HG03097 (cell line): ENCODE measurements at regions not wholly inside any gene's neighbourhood (a gene's known extent, or its start where the extent isn't known, plus 50 kb on each side); places are given as distances from the start of the nearest gene placed in this dataset.
"Not testable (repeated sequence)": the region's sequence is repeated elsewhere in the genome, so short reads cannot be mapped to it uniquely, and the experiment has no call there.

Experiments
- ATAC-seq: cut with Tn5 transposase; IDR thresholded peaks from one replicate; pipeline ENCODE4 v1.9.1; 2021; ENCODE audit not compliant: unreplicated experiment, low FRiP score

- no peak for ATAC-seq
Measured at GRCh38 chr6:65999288-65999791, 292.3 kb upstream of the EYS start.

- no peak for ATAC-seq
Measured at GRCh38 chr6:65998544-65998943, 291.5 kb upstream of the EYS start.

DNA sequence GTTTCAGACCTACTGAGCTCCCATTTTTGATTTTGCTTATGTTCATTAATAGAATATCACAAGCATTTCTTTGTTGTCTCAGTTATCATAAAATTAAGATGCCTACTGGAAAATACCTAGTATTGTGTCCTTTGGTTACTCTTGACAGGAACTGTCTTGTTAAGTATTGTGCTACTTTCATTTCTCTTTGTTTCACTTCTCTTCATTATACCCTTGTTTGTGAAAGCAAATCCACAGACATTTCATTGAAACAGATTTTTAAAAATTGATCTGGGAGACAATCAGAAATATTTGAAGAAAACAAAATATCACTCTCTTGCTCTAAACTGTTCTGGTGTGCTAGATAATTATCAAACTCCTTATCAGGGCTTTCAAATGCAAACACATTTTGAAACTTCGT is 290.5 kb upstream of the EYS start:
- ATAC-seq: no peak

DNA sequence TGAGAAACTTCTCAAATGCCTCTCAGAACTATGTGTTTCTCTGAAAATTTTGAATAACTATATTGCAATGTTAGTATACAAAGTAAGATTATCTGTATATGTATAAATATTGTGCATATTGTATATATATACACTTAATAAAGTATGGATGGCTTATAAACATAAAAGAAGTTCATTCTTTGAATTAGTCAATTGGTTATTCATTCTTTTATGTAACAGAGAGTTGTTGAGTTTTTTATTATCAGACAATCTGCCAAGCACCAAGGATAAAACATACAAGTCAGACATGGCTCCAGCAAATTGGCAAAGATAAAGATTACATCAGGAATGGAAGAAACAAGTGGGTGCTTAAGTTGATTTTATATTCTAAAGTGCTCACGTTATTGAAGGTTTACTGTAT is 289.1 kb upstream of the EYS start:
- no peak for ATAC-seq

DNA sequence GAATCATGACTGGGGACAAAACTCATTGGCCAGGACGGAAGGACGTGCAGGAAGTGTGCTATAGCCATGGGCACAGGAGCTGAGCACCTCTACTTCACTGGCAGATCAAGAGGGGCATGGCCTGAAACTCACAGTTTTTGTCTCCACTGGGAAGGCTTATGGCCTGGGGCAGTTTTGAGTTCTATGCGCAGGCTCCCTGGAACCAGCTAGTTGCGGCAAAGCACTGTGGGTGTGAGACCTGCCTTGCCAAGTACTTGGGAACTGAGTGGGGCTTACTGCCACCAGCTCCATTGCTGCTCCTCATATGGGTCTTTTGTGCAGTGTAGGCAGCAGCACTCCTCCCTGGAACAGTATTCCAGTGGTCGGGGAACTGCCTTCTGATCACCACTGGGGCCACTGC is 282.6 kb upstream of the EYS start:
- no peak for ATAC-seq

GRCh38 chr6:65988006-65988405 is 281.0 kb upstream of the EYS start:
- ATAC-seq: no peak

GRCh38 chr6:65984089-65984488 is 277.1 kb upstream of the EYS start:
- no peak for ATAC-seq

DNA sequence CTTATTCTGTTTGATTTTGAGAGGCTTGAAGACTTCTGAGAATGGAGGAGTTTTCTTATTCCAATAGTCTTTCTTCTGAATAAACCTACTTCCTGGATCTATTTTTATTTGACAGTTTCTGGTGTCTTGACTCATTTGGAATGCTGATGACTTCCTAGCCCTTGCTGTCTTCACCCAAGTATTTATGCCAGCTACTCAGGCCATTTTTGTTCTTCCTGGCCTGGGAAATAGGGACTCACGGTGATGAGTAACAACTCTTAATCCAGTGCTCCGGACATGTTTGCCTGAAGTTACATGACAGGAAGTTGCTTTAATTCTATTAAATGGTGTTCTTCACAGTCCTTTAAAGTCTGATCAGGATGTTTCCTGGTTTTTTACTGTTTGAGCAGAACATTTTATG is 272.1 kb upstream of the EYS start:
- ATAC-seq: no peak

GRCh38 chr6:65971252-65971651 is 264.2 kb upstream of the EYS start:
- ATAC-seq: not testable (repeated sequence)

DNA sequence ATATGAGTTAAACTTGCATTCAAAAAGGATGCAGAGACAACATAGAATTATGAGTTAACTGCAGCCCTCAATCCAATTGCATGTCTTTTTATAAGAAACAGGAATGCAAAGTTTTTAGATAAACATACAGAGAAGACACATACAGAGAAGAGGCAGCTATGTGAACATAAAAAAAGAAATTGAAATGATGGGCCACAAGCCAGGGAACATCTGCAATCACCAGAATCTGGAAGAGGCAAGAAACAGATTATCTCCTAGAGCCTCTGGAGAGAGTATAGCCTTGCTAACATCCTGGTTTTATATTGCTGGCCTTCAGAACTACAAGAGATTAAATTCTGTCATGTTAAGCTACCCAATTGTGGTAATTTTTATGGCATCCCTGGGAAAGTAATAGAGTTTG is 257.2 kb upstream of the EYS start:
- ATAC-seq: no peak

GRCh38 chr6:65955034-65955433 is 248.0 kb upstream of the EYS start:
- no peak for ATAC-seq

DNA sequence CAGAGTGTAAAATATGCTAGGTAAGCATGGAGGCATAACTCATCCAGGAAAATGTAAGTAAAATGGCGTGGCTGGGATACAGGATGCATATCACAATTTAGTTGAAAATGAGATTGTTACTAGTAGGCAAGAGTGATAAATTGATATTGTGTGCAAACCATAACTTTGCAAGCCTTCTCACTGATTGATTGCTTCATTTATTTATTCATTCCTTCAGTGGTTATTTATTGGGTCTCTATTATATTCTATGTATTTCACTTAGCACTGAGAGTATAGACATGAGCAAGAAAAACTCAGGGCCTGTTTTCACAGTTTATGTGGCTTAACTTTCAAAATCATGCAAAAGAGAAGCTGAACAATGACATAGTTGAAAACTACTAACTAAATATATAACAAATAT is 241.0 kb upstream of the EYS start:
- no peak for ATAC-seq

DNA sequence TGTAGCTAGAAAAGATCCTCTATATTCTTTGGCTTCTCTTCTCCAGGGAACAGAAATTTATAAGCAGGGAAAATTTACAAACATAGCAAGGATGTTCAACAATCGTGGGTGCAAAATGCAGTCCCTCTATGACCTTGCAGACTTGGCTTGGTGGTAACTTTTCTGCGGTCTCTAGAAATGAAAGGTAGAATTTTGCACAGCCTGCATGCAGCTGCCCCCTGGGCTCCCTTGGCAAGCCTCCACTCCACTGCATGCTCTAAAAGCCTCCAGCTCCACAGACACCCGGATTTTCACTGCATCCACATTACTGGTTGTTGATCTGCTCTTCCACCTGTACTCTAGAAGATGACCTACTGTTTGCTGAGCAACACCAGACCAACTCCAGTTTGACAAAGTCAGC is 236.5 kb upstream of the EYS start:
- no peak for ATAC-seq

- no peak for ATAC-seq
Measured at GRCh38 chr6:65943051-65943450, 236.0 kb upstream of the EYS start.

GRCh38 chr6:65938000-65938399 is 231.0 kb upstream of the EYS start:
- no peak for ATAC-seq

- ATAC-seq: no peak
Measured at GRCh38 chr6:65935412-65935811, 228.4 kb upstream of the EYS start.

DNA sequence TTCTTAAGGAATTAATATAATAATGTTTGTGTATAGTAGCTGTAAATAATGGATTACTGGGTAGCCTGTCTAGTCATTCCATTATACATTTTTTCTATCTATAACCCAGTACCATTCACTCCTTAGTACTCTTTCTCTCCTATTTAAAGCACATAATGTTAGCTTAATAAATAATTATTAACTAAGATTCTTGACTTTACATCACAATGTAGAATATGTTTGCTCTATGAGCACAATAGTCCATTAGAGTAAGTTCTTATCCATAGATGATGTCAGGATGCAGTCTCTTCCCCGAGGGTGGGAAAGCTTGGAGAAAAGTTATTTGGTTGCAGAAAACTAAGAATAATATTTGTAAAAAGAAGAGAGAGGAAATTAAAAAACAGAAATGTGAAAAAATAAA is 226.4 kb upstream of the EYS start:
- ATAC-seq: no peak

- no peak for ATAC-seq
Measured at GRCh38 chr6:65927141-65927540, 220.1 kb upstream of the EYS start.

- ATAC-seq: no peak
Measured at GRCh38 chr6:65924411-65924810, 217.4 kb upstream of the EYS start.

- no peak for ATAC-seq
Measured at GRCh38 chr6:65922049-65922448, 215.0 kb upstream of the EYS start.

GRCh38 chr6:65908065-65908464 is 201.0 kb upstream of the EYS start:
- ATAC-seq: no peak

DNA sequence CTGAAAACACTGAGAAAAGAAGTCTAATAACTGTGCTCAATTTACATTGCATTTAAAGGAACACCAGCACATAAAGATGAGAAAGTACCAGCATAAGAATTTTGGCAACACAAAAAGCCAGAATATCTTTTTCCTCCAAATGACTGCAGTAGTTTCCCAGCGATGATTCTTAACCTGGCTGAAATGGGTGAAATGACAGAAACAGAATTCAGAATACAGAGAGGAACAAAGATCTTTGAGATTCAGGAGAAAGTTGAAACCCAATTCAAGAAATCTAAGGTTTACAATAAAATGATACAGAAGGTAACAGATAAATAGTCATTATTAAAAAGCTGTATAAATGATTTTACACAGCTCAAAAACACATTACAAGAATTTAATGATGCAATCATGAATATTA is 197.0 kb upstream of the EYS start:
- ATAC-seq: no peak

DNA sequence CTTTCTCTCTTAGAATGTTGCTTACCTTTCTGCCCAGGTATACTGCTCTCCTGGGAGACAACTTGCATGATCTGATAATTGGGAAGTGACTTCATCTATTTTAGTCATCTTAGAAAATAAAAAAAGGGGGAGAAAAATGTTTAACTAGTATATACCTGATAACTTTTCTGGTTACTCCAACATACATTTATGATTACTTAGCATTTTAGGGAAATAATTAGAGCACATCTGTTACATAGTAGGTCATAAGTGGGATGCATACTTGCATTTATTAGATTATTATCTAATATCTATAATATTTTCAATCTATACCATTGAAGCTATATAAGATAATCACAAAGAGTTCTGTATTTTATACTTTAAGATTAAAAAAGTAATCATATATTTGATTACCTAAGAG is 193.9 kb upstream of the EYS start:
- no peak for ATAC-seq

DNA sequence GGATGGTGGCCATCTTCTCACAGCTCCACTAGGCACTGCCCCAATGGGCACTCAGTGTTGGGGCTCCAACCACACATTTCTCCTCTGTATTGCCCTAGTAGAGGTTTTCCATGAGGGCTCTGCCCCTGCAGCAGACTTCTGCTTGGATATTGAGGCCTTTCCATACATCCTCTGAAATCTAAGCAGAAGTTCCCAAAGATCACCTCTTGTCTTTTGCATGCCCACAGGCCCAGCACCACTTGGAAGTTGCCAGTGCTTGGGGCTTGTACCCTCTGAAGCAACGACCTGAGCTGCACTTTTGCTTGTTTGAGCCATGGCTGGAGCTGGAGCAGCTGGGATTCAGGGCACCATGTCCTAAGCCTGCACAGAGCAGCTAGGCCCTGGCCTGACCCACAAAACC is 189.1 kb upstream of the EYS start:
- ATAC-seq: no peak
